Liver (tissue), 8 donors: ENCODE measurements at regions not wholly inside any gene's neighbourhood (a gene's known extent, or its start where the extent isn't known, plus 50 kb on each side); places are given as distances from the start of the nearest gene placed in this dataset.

Experiments
- DNase-seq: peaks from one replicate; pipeline ENCODE4 v3.0.0-alpha.2; 2017; ENCODE audit warnings: low spot score
- H3K27ac ChIP-seq, 2 donors: one replicate each; pipeline ENCODE4 v1.7.0; 2013; ENCODE audit warnings: inconsistent platforms in 2 of 2, low read length in 2 of 2, control low read depth in 1 of 2, low read depth in 1 of 2, mild to moderate bottlenecking in 1 of 2
- H3K27me3 ChIP-seq, 4 donors: one replicate each; pipeline versions ENCODE4 v1.6.1 to v1.7.0; 2013; ENCODE audit warnings: low read length in 3 of 4, inconsistent platforms in 1 of 4, mild to moderate bottlenecking in 1 of 4, moderate library complexity in 1 of 4; ENCODE audit not compliant: control insufficient read depth in 4 of 4, insufficient read depth in 4 of 4
- H3K36me3 ChIP-seq, 4 donors: one replicate each; pipeline versions ENCODE4 v1.6.1 to v1.7.0; 2013; ENCODE audit warnings: low read length in 3 of 4, mild to moderate bottlenecking in 3 of 4, low read depth in 1 of 4, moderate library complexity in 1 of 4; ENCODE audit not compliant: control insufficient read depth in 4 of 4, insufficient read depth in 3 of 4
- H3K4me1 ChIP-seq, 4 donors: one replicate each; pipeline versions ENCODE4 v1.6.1 to v1.7.0; 2013; ENCODE audit warnings: low read length in 3 of 4, mild to moderate bottlenecking in 3 of 4, moderate library complexity in 1 of 4; ENCODE audit not compliant: control insufficient read depth in 4 of 4, insufficient read depth in 4 of 4
- H3K4me3 ChIP-seq, 3 donors: one replicate each; pipeline versions ENCODE4 v1.6.1 to v1.7.0; 2013; ENCODE audit warnings: low read length in 3 of 3, control low read depth in 1 of 3, low read depth in 1 of 3, mild to moderate bottlenecking in 1 of 3
- H3K9ac ChIP-seq, 2 donors: one replicate each; pipeline ENCODE4 v1.7.0; 2013; ENCODE audit warnings: low read length in 2 of 2, mild to moderate bottlenecking in 2 of 2, moderate library complexity in 2 of 2, control low read depth in 1 of 2, low read depth in 1 of 2
- H3K9me3 ChIP-seq, 4 donors: one replicate each; pipeline versions ENCODE4 v1.6.1 to v1.7.0; 2013; ENCODE audit warnings: low read length in 3 of 4; ENCODE audit not compliant: control insufficient read depth in 4 of 4
- ATF3 ChIP-seq: IDR thresholded peaks from 2 replicates; pipeline ENCODE4 v1.6.1; 2016; ENCODE audit warnings: antibody characterized with exemption
- CTCF ChIP-seq: fragments of 150-350 bp; IDR thresholded peaks from 2 replicates; pipeline ENCODE4 v1.5.1; 2017; ENCODE audit warnings: improper control_type of control experiment, low read depth, low read length; ENCODE audit not compliant: missing input control
- EGR1 ChIP-seq, 2 donors: IDR thresholded peaks; 2 replicates each; pipeline ENCODE4 v1.6.1; 2016 to 2018; ENCODE audit warnings: antibody characterized with exemption in 2 of 2, low read depth in 2 of 2
- FOXA2 ChIP-seq: IDR thresholded peaks from 2 replicates; pipeline ENCODE4 v1.6.1; 2016; ENCODE audit warnings: antibody characterized with exemption
- GABPA ChIP-seq, 2 donors: IDR thresholded peaks in 1 of 2; conservative IDR thresholded peaks in 1 of 2; 2 replicates each; pipeline ENCODE4 v1.6.1; 2016; ENCODE audit warnings: antibody characterized with exemption in 2 of 2, mild to moderate bottlenecking in 1 of 2, moderate library complexity in 1 of 2
- HNF4A ChIP-seq, 2 donors: conservative IDR thresholded peaks; 2 replicates each; pipeline ENCODE4 v1.6.1; 2016; ENCODE audit warnings: antibody characterized with exemption in 2 of 2, mild to moderate bottlenecking in 2 of 2
- JUND ChIP-seq, 2 donors: IDR thresholded peaks; 2 replicates each; pipeline ENCODE4 v1.6.1; 2016; ENCODE audit warnings: antibody characterized with exemption in 2 of 2
- NR2F2 ChIP-seq: IDR thresholded peaks from 2 replicates; pipeline ENCODE4 v1.6.1; 2016; ENCODE audit warnings: antibody characterized with exemption
- SP1 ChIP-seq: IDR thresholded peaks from 2 replicates; pipeline ENCODE4 v1.6.1; 2018; ENCODE audit warnings: antibody characterized with exemption, mild to moderate bottlenecking
- TAF1 ChIP-seq: conservative IDR thresholded peaks from 2 replicates; pipeline ENCODE4 v1.6.1; 2016; ENCODE audit warnings: antibody characterized with exemption, mild to moderate bottlenecking
- YY1 ChIP-seq: IDR thresholded peaks from 2 replicates; pipeline ENCODE4 v1.6.1; 2016; ENCODE audit warnings: antibody characterized with exemption, mild to moderate bottlenecking
- ZBTB33 ChIP-seq: IDR thresholded peaks from 2 replicates; pipeline ENCODE4 v1.6.1; 2016; ENCODE audit warnings: antibody characterized with exemption
- WGBS: extraction: QIAGEN DNeasy Blood & Tissue Kit; methylation state at CpG from one replicate; pipeline ENCODE4 v1.1.7; 2013; 5-methylcytosine and 5-hydroxymethylcytosine counted together
- TF ChIP-seq, protein P1 (sequence below): IDR thresholded peaks from 2 replicates; pipeline ENCODE4 v1.6.1; 2016; ENCODE audit warnings: antibody characterized with exemption
- TF ChIP-seq, protein P2 (sequence below): IDR thresholded peaks from 2 replicates; pipeline ENCODE4 v1.6.1; 2016; ENCODE audit warnings: antibody characterized with exemption, mild to moderate bottlenecking
- donor health status: healthy.
- donor health status: healthy.
- donor health status: healthy.
- donor health status: healthy.
- donor health status: healthy.

GRCh38 chr10:59109826-59110225, 66.6 kb upstream of the PHYHIPL start:
- Histone ChIP-seq H3K4me3 (no peak overlapping the region), H3K9ac (no peak overlapping the region), H3K27ac (no peak overlapping the region), H3K4me1 (peaks cover 7 to 18% (median 13%) of the 10 kb centered on the region in 4 donors), H3K9me3 (no peaks in the 10 kb centered on the region), H3K27me3 (no peaks in the 10 kb centered on the region), H3K36me3 (no peaks in the 10 kb centered on the region)
- WGBS, result 66% methylated on average over 2 of the region's 2 CpGs
- TF ChIP-seq FOXA2, result no peak
- no peak for TF ChIP-seq JUND (IDR thresholded peaks at IDR 0.05)
- TF ChIP-seq YY1, result no peak
- TF ChIP-seq, protein P1, sequence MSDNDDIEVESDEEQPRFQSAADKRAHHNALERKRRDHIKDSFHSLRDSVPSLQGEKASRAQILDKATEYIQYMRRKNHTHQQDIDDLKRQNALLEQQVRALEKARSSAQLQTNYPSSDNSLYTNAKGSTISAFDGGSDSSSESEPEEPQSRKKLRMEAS, result no peak
- TF ChIP-seq SP1, result no peak
- TF ChIP-seq NR2F2, result no peak
- no peak for TF ChIP-seq GABPA (IDR thresholded peaks at IDR 0.05 in 1 of 2, conservative IDR thresholded peaks at IDR 0.05 in 1 of 2)
- no peak for TF ChIP-seq EGR1 (IDR thresholded peaks at IDR 0.05; ENCODE audit: low read depth in 2 of 2)
- TF ChIP-seq TAF1, result no peak
- TF ChIP-seq HNF4A (conservative IDR thresholded peaks at IDR 0.05), result no peak
- TF ChIP-seq ATF3, result no peak
- no peak for TF ChIP-seq ZBTB33
- TF ChIP-seq, protein P2, sequence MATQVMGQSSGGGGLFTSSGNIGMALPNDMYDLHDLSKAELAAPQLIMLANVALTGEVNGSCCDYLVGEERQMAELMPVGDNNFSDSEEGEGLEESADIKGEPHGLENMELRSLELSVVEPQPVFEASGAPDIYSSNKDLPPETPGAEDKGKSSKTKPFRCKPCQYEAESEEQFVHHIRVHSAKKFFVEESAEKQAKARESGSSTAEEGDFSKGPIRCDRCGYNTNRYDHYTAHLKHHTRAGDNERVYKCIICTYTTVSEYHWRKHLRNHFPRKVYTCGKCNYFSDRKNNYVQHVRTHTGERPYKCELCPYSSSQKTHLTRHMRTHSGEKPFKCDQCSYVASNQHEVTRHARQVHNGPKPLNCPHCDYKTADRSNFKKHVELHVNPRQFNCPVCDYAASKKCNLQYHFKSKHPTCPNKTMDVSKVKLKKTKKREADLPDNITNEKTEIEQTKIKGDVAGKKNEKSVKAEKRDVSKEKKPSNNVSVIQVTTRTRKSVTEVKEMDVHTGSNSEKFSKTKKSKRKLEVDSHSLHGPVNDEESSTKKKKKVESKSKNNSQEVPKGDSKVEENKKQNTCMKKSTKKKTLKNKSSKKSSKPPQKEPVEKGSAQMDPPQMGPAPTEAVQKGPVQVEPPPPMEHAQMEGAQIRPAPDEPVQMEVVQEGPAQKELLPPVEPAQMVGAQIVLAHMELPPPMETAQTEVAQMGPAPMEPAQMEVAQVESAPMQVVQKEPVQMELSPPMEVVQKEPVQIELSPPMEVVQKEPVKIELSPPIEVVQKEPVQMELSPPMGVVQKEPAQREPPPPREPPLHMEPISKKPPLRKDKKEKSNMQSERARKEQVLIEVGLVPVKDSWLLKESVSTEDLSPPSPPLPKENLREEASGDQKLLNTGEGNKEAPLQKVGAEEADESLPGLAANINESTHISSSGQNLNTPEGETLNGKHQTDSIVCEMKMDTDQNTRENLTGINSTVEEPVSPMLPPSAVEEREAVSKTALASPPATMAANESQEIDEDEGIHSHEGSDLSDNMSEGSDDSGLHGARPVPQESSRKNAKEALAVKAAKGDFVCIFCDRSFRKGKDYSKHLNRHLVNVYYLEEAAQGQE, result no peak
- no peak for TF ChIP-seq CTCF
- no peak for DNase-seq

- DNase-seq, result no peak
- peaks cover 0 to 3% (median 0%) of the 10 kb centered on the region in 4 donors for H3K4me1 ChIP-seq
- no peaks in the 10 kb centered on the region for H3K9me3 ChIP-seq
- H3K27ac ChIP-seq, result no peak overlapping the region
- 92% methylated on average over 3 of the region's 3 CpGs for WGBS
- no peaks in the 10 kb centered on the region for H3K36me3 ChIP-seq
- no peak overlapping the region for H3K9ac ChIP-seq
- no peaks in the 10 kb centered on the region for H3K27me3 ChIP-seq
- H3K4me3 ChIP-seq, result no peak overlapping the region
- TF ChIP-seq ZBTB33 (no peak), FOXA2 (no peak), EGR1 (IDR thresholded peaks at IDR 0.05; ENCODE audit: low read depth in 2 of 2) (no peak), JUND (IDR thresholded peaks at IDR 0.05) (no peak), ATF3 (no peak), GABPA (IDR thresholded peaks at IDR 0.05 in 1 of 2, conservative IDR thresholded peaks at IDR 0.05 in 1 of 2) (no peak), HNF4A (conservative IDR thresholded peaks at IDR 0.05) (no peak)
- TF ChIP-seq, protein P2, result no peak
- TF ChIP-seq, protein P1, result no peak
These were observed 52.3 kb upstream of the PHYHIPL start for GRCh38 chr10:59124187-59124586.
